ENCODE measurements at regions not wholly inside any gene's neighbourhood (a gene's known extent, or its start where the extent isn't known, plus 50 kb on each side); places are given as distances from the start of the nearest gene placed in this dataset.
"Not testable (repeated sequence)": the region's sequence is repeated elsewhere in the genome, so short reads cannot be mapped to it uniquely, and the experiment has no call there.

DNA sequence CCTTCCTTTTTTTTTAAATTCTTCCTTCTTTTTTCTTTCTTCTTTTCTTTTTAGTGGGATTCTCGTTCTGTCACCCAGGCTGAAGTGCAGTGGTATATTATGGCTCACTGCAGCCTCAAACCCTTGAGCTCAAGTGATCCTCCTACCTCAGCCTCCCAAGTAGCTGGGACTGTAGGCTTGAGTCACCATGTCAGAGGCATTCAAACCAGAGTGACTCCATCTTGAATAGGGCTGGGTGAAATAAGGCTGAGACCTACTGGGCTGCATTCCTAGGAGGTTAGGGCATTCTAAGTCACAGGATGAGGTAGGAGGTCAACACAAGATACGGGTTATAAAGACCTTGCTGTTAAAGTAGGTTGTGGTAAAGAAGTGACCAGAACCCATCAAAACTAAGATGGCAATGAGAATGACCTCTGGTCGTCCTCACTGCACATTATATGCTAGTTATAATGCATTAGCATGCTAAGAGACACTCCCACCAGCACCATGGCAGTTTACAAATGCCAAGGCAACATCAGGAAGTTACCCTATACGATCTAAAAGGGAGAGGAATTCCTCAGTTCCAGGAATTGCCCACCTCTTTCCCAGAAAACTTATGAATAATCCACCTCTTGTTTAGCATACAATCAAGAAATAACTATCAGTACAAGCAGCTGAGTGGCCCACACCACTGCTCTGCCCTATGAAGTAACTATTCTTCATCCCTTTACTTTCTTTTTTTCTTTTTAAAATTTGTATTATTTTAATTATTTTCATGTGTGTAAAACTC, 99.0 kb upstream of the ITGB1 start:
- Histone ChIP-seq H3K27me3 (ENCODE audit: control insufficient read depth in 2 of 2, insufficient read depth in 2 of 2, low read length in 2 of 2) (no peaks in the 10 kb centered on the region), H3K9me3 (ENCODE audit: control insufficient read depth in 2 of 3, low read length in 3 of 3) (no peaks in the 10 kb centered on the region), H3K27ac (ENCODE audit: low read depth, low read length) (no peak overlapping the region), H3K36me3 (ENCODE audit: control insufficient read depth in 2 of 3, insufficient read depth in 3 of 3, low read length in 3 of 3) (no peaks in the 10 kb centered on the region), H3K4me1 (ENCODE audit: control insufficient read depth in 2 of 2, insufficient read depth in 2 of 2, low read length in 2 of 2) (peaks cover 0 to 1% of the 10 kb centered on the region in 2 donors), H3K4me3 (ENCODE audit: low read length) (no peak overlapping the region)
- intact Hi-C loops (cut with micrococcal nuclease): no loop called here
- H3K4me3 Mint-ChIP-seq: no peak overlapping the region
- ATAC-seq (no peak), DNase-seq (no peak)
- CTCF ChIA-PET: no interaction called here
- peaks cover 0 to 4% (median 0%) of the 10 kb centered on the region in 7 donors for H3K4me1 Mint-ChIP-seq
- H3K27ac Mint-ChIP-seq: no peak overlapping the region
- peaks cover 0 to 3% (median 0%) of the 10 kb centered on the region in 5 donors for H3K36me3 Mint-ChIP-seq
- H3K9me3 Mint-ChIP-seq: peaks cover 0 to 2% (median 0%) of the 10 kb centered on the region in 11 donors
- H3K27me3 Mint-ChIP-seq: peaks cover 0 to 15% (median 0%) of the 10 kb centered on the region in 5 donors
- POLR2A ChIA-PET: interaction anchor here (1.1 kb wide), 1 partner anchor 10 kb away, joined by 3 read pairs; no protein-coding TSS in a partner anchor

DNA sequence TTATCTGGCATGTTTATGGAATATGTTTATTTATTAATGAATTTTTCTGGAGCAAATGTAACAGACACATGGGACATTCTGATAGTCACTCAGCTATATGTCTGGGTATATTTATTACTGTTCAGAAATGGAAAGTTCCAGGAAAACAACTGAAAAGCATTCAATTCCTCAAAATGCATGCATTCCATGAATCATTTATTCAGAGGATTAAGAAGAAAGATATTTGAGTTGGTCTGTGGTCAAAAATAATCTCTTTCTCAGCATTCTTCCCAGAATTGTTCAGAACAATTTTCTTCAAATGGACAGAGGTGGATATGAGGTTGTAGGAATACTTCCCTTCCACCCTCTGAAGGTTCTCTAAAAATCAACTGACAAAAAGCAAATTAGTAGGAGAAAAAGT, 97.6 kb upstream of the ITGB1 start:
- no peak for ATAC-seq

DNA sequence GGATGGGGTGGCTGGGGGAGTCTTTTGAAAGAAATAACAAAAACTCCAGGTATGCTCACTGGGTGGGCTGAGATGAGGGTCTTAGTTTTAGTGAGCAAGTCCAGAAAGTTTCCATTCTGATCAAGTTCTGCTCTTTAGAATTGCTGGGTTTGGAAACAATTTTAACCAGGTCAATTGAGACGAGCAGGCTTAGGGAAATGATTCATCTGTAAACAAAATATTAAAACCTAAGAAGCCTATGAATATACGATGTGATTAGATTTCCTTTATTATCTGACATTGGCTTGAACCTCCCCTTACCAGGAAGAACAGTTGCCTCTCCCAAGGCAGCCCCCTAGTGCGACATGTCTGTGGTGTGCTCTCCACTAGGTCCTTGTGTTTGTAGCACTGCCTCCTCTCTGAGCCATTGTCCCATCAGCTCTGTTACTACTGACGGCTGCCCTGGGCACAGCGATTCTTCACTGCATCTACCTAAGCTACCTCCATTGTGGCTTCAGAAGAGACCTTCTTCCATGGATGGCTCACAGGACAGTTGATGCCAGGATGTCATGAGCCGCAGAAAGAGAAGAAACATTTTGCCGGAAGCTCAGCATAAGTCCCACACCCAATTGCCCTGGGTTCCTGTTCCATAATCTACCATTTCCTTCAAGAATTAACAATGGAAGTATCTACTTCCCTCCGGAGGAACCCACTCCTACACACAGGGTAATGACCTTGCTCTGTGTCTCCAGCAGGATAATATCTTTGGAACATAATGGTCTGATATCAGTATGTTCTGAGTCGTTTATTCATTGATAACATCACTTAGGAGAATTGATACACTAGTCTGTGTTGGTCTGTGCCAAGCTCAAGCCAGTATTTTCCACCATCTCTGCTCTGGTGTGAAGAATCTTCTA, 95.1 kb upstream of the ITGB1 start:
- Histone ChIP-seq H3K4me3 (ENCODE audit: low read length) (no peak overlapping the region), H3K36me3 (ENCODE audit: control insufficient read depth in 2 of 3, insufficient read depth in 3 of 3, low read length in 3 of 3) (no peaks in the 10 kb centered on the region), H3K9me3 (ENCODE audit: control insufficient read depth in 2 of 3, low read length in 3 of 3) (no peaks in the 10 kb centered on the region), H3K4me1 (ENCODE audit: control insufficient read depth in 2 of 2, insufficient read depth in 2 of 2, low read length in 2 of 2) (peaks cover 0 to 11% of the 10 kb centered on the region in 2 donors), H3K27ac (ENCODE audit: low read depth, low read length) (no peak overlapping the region), H3K27me3 (ENCODE audit: control insufficient read depth in 2 of 2, insufficient read depth in 2 of 2, low read length in 2 of 2) (no peaks in the 10 kb centered on the region)
- CTCF ChIA-PET: no interaction called here
- peaks cover 0 to 3% (median 0%) of the 10 kb centered on the region in 5 donors for H3K36me3 Mint-ChIP-seq
- H3K4me1 Mint-ChIP-seq: peaks cover 0 to 15% (median 4%) of the 10 kb centered on the region in 7 donors
- DNase-seq: no peak
- intact Hi-C loops (cut with micrococcal nuclease): no loop called here
- H3K27ac Mint-ChIP-seq: no peak overlapping the region
- H3K27me3 Mint-ChIP-seq: peaks cover 0 to 20% (median 0%) of the 10 kb centered on the region in 5 donors
- ATAC-seq: no peak
- H3K9me3 Mint-ChIP-seq: peaks cover 0 to 2% (median 0%) of the 10 kb centered on the region in 11 donors
- POLR2A ChIA-PET: no interaction called here
- no peak overlapping the region for H3K4me3 Mint-ChIP-seq

More for the DNA sequence above, 97.6 kb upstream of the ITGB1 start:
- ChIA-PET CTCF (no interaction called here), POLR2A (no interaction called here)
- Histone ChIP-seq H3K4me1 (ENCODE audit: control insufficient read depth in 2 of 2, insufficient read depth in 2 of 2, low read length in 2 of 2) (peaks cover 0 to 11% of the 10 kb centered on the region in 2 donors), H3K9me3 (ENCODE audit: control insufficient read depth in 2 of 3, low read length in 3 of 3) (no peaks in the 10 kb centered on the region), H3K36me3 (ENCODE audit: control insufficient read depth in 2 of 3, insufficient read depth in 3 of 3, low read length in 3 of 3) (no peaks in the 10 kb centered on the region), H3K27me3 (ENCODE audit: control insufficient read depth in 2 of 2, insufficient read depth in 2 of 2, low read length in 2 of 2) (no peaks in the 10 kb centered on the region), H3K4me3 (ENCODE audit: low read length) (no peak overlapping the region), H3K27ac (ENCODE audit: low read depth, low read length) (no peak overlapping the region)
- Mint-ChIP-seq H3K4me3 (no peak overlapping the region), H3K9me3 (peaks cover 0 to 2% (median 0%) of the 10 kb centered on the region in 11 donors), H3K27me3 (peaks cover 0 to 20% (median 0%) of the 10 kb centered on the region in 5 donors), H3K4me1 (peaks cover 0 to 9% (median 0%) of the 10 kb centered on the region in 7 donors), H3K36me3 (peaks cover 0 to 3% (median 0%) of the 10 kb centered on the region in 5 donors), H3K27ac (no peak overlapping the region)
- intact Hi-C loops (cut with micrococcal nuclease): no loop called here
- no peak for DNase-seq

DNA sequence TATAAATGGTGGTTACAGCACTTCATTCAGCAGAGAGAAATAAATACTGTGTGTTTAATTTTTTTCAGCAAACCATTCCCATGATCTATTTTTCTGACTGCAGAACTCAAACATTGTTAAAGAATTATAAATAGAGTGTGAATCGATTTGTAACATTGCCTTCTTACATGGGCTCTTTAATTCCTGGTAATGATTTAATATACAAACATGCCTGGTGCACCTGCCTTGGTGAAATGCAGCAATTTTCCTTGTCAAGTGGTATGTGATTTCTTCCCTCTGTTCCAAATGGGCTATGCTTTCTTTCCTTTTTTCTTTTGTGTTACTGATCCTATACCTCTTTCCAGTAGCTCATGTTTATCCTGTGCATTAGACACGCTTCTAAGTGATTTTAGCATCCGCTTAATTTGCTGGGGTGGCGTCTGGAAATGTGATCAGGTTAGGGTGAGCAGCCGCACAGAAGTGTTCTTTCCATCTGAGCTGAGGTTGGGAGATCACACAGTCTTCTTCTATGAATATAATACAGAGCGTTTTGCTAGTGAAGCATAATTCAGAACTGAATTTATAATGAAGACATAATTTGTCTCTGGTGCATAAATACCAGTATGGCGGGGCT, 94.3 kb upstream of the ITGB1 start:
- H3K27ac Mint-ChIP-seq: no peak overlapping the region

DNA sequence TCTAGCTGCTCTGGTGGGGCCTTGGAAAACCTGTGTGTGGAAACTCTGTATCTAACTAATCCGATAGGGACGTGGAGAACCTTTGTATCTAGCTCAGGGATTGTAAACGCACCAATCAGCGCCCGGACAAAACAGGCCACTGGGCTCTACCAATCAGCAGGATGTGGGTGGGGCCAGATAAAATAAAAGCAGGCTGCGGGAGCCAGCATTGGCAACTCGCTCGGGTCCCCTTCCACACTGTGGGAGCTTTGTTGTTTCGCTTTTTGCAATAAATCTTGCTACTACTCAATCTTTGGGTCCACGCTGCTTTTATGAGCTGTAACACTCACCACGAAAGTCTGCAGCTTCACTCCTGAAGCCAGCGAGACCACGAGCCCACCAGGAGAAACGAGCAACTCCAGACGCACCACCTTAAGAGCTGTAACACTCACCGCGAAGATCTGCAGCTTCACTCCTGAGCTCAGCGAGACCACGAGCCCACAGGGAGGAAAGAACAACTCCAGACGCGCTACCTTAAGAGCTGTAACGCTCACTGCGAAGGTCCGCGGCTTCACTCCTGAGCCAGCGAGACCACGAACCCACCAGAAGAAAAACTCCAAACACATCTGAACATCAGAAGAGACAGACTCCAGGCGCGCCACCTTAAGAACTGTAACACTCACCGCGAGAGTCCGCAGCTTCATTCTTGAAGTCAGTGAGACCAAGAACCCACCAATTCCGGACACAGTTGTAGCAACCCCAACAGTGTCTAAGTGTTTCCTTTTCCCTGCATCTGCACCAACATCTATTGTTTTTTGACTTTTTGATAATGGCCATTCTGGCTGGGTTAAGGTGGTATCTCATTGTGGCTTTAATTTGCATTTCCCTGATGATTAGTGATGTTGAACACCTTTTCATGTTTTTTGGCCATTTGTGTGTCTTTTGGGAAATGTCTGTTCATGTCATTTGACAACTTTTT, 92.2 kb upstream of the ITGB1 start:
- H3K27ac Mint-ChIP-seq: peak overlapping the region in 7 of 9 donors; percentile 29 to 95 (median 72)
- H3K4me1 ChIP-seq (ENCODE audit: control insufficient read depth in 2 of 2, insufficient read depth in 2 of 2, low read length in 2 of 2): peaks cover 0 to 11% of the 10 kb centered on the region in 2 donors
- H3K27me3 Mint-ChIP-seq: peaks cover 0 to 14% (median 0%) of the 10 kb centered on the region in 5 donors
- H3K9me3 ChIP-seq (ENCODE audit: control insufficient read depth in 2 of 3, low read length in 3 of 3); H3K36me3 ChIP-seq (ENCODE audit: control insufficient read depth in 2 of 3, insufficient read depth in 3 of 3, low read length in 3 of 3); POLR2A ChIA-PET; H3K9me3 Mint-ChIP-seq; DNase-seq; ATAC-seq; H3K36me3 Mint-ChIP-seq; intact Hi-C loops (cut with micrococcal nuclease); H3K27me3 ChIP-seq (ENCODE audit: control insufficient read depth in 2 of 2, insufficient read depth in 2 of 2, low read length in 2 of 2); H3K27ac ChIP-seq (ENCODE audit: low read depth, low read length): not testable (repeated sequence)
- peak overlapping the region; percentile 69 to 95 (median 87) for H3K4me3 Mint-ChIP-seq
- peak overlapping the region; percentile 15 for H3K4me3 ChIP-seq (ENCODE audit: low read length)
- H3K4me1 Mint-ChIP-seq: peaks cover 0 to 15% (median 2%) of the 10 kb centered on the region in 7 donors
- CTCF ChIA-PET: interaction anchor here (0.6 kb wide), 1 partner anchor 588 kb away, joined by 3 read pairs; no protein-coding TSS in a partner anchor

More for the DNA sequence above, 94.3 kb upstream of the ITGB1 start:
- DNase-seq (no peak), ATAC-seq (no peak)
- H3K9me3 Mint-ChIP-seq: peaks cover 0 to 2% (median 0%) of the 10 kb centered on the region in 11 donors
- Histone ChIP-seq H3K4me3 (ENCODE audit: low read length) (no peak overlapping the region), H3K36me3 (ENCODE audit: control insufficient read depth in 2 of 3, insufficient read depth in 3 of 3, low read length in 3 of 3) (no peaks in the 10 kb centered on the region), H3K27me3 (ENCODE audit: control insufficient read depth in 2 of 2, insufficient read depth in 2 of 2, low read length in 2 of 2) (no peaks in the 10 kb centered on the region), H3K4me1 (ENCODE audit: control insufficient read depth in 2 of 2, insufficient read depth in 2 of 2, low read length in 2 of 2) (peaks cover 0 to 11% of the 10 kb centered on the region in 2 donors), H3K27ac (ENCODE audit: low read depth, low read length) (no peak overlapping the region), H3K9me3 (ENCODE audit: control insufficient read depth in 2 of 3, low read length in 3 of 3) (no peaks in the 10 kb centered on the region)
- peaks cover 0 to 20% (median 0%) of the 10 kb centered on the region in 5 donors for H3K27me3 Mint-ChIP-seq
- peaks cover 0 to 15% (median 2%) of the 10 kb centered on the region in 7 donors for H3K4me1 Mint-ChIP-seq
- peaks cover 0 to 3% (median 0%) of the 10 kb centered on the region in 5 donors for H3K36me3 Mint-ChIP-seq
- H3K4me3 Mint-ChIP-seq: no peak overlapping the region
- intact Hi-C loops (cut with micrococcal nuclease): no loop called here
- ChIA-PET CTCF (no interaction called here), POLR2A (no interaction called here)

Data from naive thymus-derived CD4-positive, alpha-beta T cell (primary cell).